ENCODE measurements at regions not wholly inside any gene's neighbourhood (a gene's known extent, or its start where the extent isn't known, plus 50 kb on each side); places are given as distances from the start of the nearest gene placed in this dataset.

GRCh38 chr2:176622792-176623191, 353.6 kb downstream of the MTX2 start:
- no peak for DNase-seq (ENCODE audit: insufficient read length, low spot score)
- FAIRE-seq: no peak
- TF ChIP-seq POU2F2 (IDR thresholded peaks at IDR 0.05; ENCODE audit: low read depth, low read length) (no peak), SPI1 (IDR thresholded peaks at IDR 0.05; ENCODE audit: low read depth, low read length) (no peak), POLR2AphosphoS5 (IDR thresholded peaks at IDR 0.05; ENCODE audit: low read depth, low read length) (no peak), TAF1 (IDR thresholded peaks at IDR 0.05; ENCODE audit: low read depth, low read length) (no peak), PAX5 (IDR thresholded peaks at IDR 0.05; ENCODE audit: insufficient read depth, low read length, severe bottlenecking) (no peak)

GRCh38 chr2:176626796-176627195, 357.6 kb downstream of the MTX2 start:
- DNase-seq (ENCODE audit: insufficient read length, low spot score): no peak
- TF ChIP-seq SPI1 (IDR thresholded peaks at IDR 0.05; ENCODE audit: low read depth, low read length): no peak
- no peak for TF ChIP-seq POLR2A (IDR thresholded peaks at IDR 0.05; ENCODE audit: low read depth, low read length)
- TF ChIP-seq POU2F2 (IDR thresholded peaks at IDR 0.05; ENCODE audit: low read depth, low read length): no peak
- TF ChIP-seq TAF1 (IDR thresholded peaks at IDR 0.05; ENCODE audit: low read depth, low read length): no peak
- TF ChIP-seq PAX5 (IDR thresholded peaks at IDR 0.05; ENCODE audit: insufficient read depth, low read length, severe bottlenecking): no peak
- no peak for TF ChIP-seq POLR2AphosphoS5 (IDR thresholded peaks at IDR 0.05; ENCODE audit: low read depth, low read length)
- no peak for FAIRE-seq

GRCh38 chr2:176628438-176628837, 359.2 kb downstream of the MTX2 start:
- DNase-seq (ENCODE audit: insufficient read length, low spot score) (no peak), FAIRE-seq (no peak)
- TF ChIP-seq POU2F2 (IDR thresholded peaks at IDR 0.05; ENCODE audit: low read depth, low read length) (no peak), POLR2AphosphoS5 (IDR thresholded peaks at IDR 0.05; ENCODE audit: low read depth, low read length) (no peak), TAF1 (IDR thresholded peaks at IDR 0.05; ENCODE audit: low read depth, low read length) (no peak), SPI1 (IDR thresholded peaks at IDR 0.05; ENCODE audit: low read depth, low read length) (no peak), POLR2A (IDR thresholded peaks at IDR 0.05; ENCODE audit: low read depth, low read length) (no peak), PAX5 (IDR thresholded peaks at IDR 0.05; ENCODE audit: insufficient read depth, low read length, severe bottlenecking) (no peak)

- DNase-seq (ENCODE audit: insufficient read length, low spot score) (no peak), FAIRE-seq (no peak)
Observed at GRCh38 chr2:176633754-176634153, 364.5 kb downstream of the MTX2 start.

GRCh38 chr2:176636401-176636800, 367.2 kb downstream of the MTX2 start:
- no peak for FAIRE-seq
- TF ChIP-seq POLR2AphosphoS5 (IDR thresholded peaks at IDR 0.05; ENCODE audit: low read depth, low read length): no peak
- TF ChIP-seq POLR2A (IDR thresholded peaks at IDR 0.05; ENCODE audit: low read depth, low read length): no peak
- TF ChIP-seq PAX5 (IDR thresholded peaks at IDR 0.05; ENCODE audit: insufficient read depth, low read length, severe bottlenecking): no peak
- no peak for TF ChIP-seq TAF1 (IDR thresholded peaks at IDR 0.05; ENCODE audit: low read depth, low read length)
- no peak for TF ChIP-seq POU2F2 (IDR thresholded peaks at IDR 0.05; ENCODE audit: low read depth, low read length)
- TF ChIP-seq SPI1 (IDR thresholded peaks at IDR 0.05; ENCODE audit: low read depth, low read length): no peak
- no peak for DNase-seq (ENCODE audit: insufficient read length, low spot score)

More at GRCh38 chr2:176633754-176634153, 364.5 kb downstream of the MTX2 start:
- no peak for TF ChIP-seq PAX5 (IDR thresholded peaks at IDR 0.05; ENCODE audit: insufficient read depth, low read length, severe bottlenecking)
- no peak for TF ChIP-seq TAF1 (IDR thresholded peaks at IDR 0.05; ENCODE audit: low read depth, low read length)
- TF ChIP-seq SPI1 (IDR thresholded peaks at IDR 0.05; ENCODE audit: low read depth, low read length): no peak
- no peak for TF ChIP-seq POLR2A (IDR thresholded peaks at IDR 0.05; ENCODE audit: low read depth, low read length)
- TF ChIP-seq POLR2AphosphoS5 (IDR thresholded peaks at IDR 0.05; ENCODE audit: low read depth, low read length): no peak
- TF ChIP-seq POU2F2 (IDR thresholded peaks at IDR 0.05; ENCODE audit: low read depth, low read length): no peak

GRCh38 chr2:176637142-176637485, 367.9 kb downstream of the MTX2 start:
- TF ChIP-seq SPI1 (IDR thresholded peaks at IDR 0.05; ENCODE audit: low read depth, low read length) (no peak), POLR2A (IDR thresholded peaks at IDR 0.05; ENCODE audit: low read depth, low read length) (no peak), POLR2AphosphoS5 (IDR thresholded peaks at IDR 0.05; ENCODE audit: low read depth, low read length) (no peak), PAX5 (IDR thresholded peaks at IDR 0.05; ENCODE audit: insufficient read depth, low read length, severe bottlenecking) (no peak), POU2F2 (IDR thresholded peaks at IDR 0.05; ENCODE audit: low read depth, low read length) (no peak), TAF1 (IDR thresholded peaks at IDR 0.05; ENCODE audit: low read depth, low read length) (no peak)
- FAIRE-seq (no peak), DNase-seq (ENCODE audit: insufficient read length, low spot score) (no peak)

- FAIRE-seq (no peak), DNase-seq (ENCODE audit: insufficient read length, low spot score) (peak; percentile 47)
- no peak for TF ChIP-seq POU2F2 (IDR thresholded peaks at IDR 0.05; ENCODE audit: low read depth, low read length)
- no peak for TF ChIP-seq PAX5 (IDR thresholded peaks at IDR 0.05; ENCODE audit: insufficient read depth, low read length, severe bottlenecking)
- no peak for TF ChIP-seq POLR2AphosphoS5 (IDR thresholded peaks at IDR 0.05; ENCODE audit: low read depth, low read length)
- no peak for TF ChIP-seq POLR2A (IDR thresholded peaks at IDR 0.05; ENCODE audit: low read depth, low read length)
- no peak for TF ChIP-seq SPI1 (IDR thresholded peaks at IDR 0.05; ENCODE audit: low read depth, low read length)
- no peak for TF ChIP-seq TAF1 (IDR thresholded peaks at IDR 0.05; ENCODE audit: low read depth, low read length)
Observed at GRCh38 chr2:176637486-176638166, 368.4 kb downstream of the MTX2 start.

GRCh38 chr2:176638167-176639015, 369.1 kb downstream of the MTX2 start:
- peak; percentile 67 for DNase-seq (ENCODE audit: insufficient read length, low spot score)
- FAIRE-seq: peak; percentile 35
- TF ChIP-seq POLR2AphosphoS5 (IDR thresholded peaks at IDR 0.05; ENCODE audit: low read depth, low read length) (no peak), TAF1 (IDR thresholded peaks at IDR 0.05; ENCODE audit: low read depth, low read length) (no peak), SPI1 (IDR thresholded peaks at IDR 0.05; ENCODE audit: low read depth, low read length) (no peak), PAX5 (IDR thresholded peaks at IDR 0.05; ENCODE audit: insufficient read depth, low read length, severe bottlenecking) (no peak), POU2F2 (IDR thresholded peaks at IDR 0.05; ENCODE audit: low read depth, low read length) (no peak), POLR2A (IDR thresholded peaks at IDR 0.05; ENCODE audit: low read depth, low read length) (no peak)

- FAIRE-seq (no peak), DNase-seq (ENCODE audit: insufficient read length, low spot score) (no peak)
- TF ChIP-seq POU2F2 (IDR thresholded peaks at IDR 0.05; ENCODE audit: low read depth, low read length): no peak
- no peak for TF ChIP-seq POLR2A (IDR thresholded peaks at IDR 0.05; ENCODE audit: low read depth, low read length)
- no peak for TF ChIP-seq PAX5 (IDR thresholded peaks at IDR 0.05; ENCODE audit: insufficient read depth, low read length, severe bottlenecking)
- TF ChIP-seq SPI1 (IDR thresholded peaks at IDR 0.05; ENCODE audit: low read depth, low read length): no peak
- TF ChIP-seq TAF1 (IDR thresholded peaks at IDR 0.05; ENCODE audit: low read depth, low read length): no peak
- TF ChIP-seq POLR2AphosphoS5 (IDR thresholded peaks at IDR 0.05; ENCODE audit: low read depth, low read length): no peak
Observed at GRCh38 chr2:176639016-176639343, 369.7 kb downstream of the MTX2 start.

Data from GM12891 (cell line).